ENCODE measurements at regions not wholly inside any gene's neighbourhood (a gene's known extent, or its start where the extent isn't known, plus 50 kb on each side); places are given as distances from the start of the nearest gene placed in this dataset.

GRCh38 chr16:9372934-9373890, 281.8 kb downstream of the HAPSTR1 start:
- no peak overlapping the region for H3K4me2 ChIP-seq (ENCODE audit: low read depth, low read length, poor library complexity, severe bottlenecking)
- no peak for TF ChIP-seq EZH2phosphoT487 (IDR thresholded peaks at IDR 0.05; ENCODE audit: borderline replicate concordance)
- TF ChIP-seq, protein P1, sequence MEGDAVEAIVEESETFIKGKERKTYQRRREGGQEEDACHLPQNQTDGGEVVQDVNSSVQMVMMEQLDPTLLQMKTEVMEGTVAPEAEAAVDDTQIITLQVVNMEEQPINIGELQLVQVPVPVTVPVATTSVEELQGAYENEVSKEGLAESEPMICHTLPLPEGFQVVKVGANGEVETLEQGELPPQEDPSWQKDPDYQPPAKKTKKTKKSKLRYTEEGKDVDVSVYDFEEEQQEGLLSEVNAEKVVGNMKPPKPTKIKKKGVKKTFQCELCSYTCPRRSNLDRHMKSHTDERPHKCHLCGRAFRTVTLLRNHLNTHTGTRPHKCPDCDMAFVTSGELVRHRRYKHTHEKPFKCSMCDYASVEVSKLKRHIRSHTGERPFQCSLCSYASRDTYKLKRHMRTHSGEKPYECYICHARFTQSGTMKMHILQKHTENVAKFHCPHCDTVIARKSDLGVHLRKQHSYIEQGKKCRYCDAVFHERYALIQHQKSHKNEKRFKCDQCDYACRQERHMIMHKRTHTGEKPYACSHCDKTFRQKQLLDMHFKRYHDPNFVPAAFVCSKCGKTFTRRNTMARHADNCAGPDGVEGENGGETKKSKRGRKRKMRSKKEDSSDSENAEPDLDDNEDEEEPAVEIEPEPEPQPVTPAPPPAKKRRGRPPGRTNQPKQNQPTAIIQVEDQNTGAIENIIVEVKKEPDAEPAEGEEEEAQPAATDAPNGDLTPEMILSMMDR (conservative IDR thresholded peaks at IDR 0.05; ENCODE audit: low read length) = no peak
- H3K4me3 ChIP-seq (ENCODE audit: low read length, poor library complexity, severe bottlenecking) = no peak overlapping the region
- H3K9me2 ChIP-seq (replicated peaks; ENCODE audit: low read depth, low read length) = no peaks in the 10 kb centered on the region
- no peaks in the 10 kb centered on the region for H3F3A ChIP-seq (ENCODE audit: low read depth)
- H3K9me3 ChIP-seq (ENCODE audit: insufficient read depth, low read depth, low read length) = no peaks in the 10 kb centered on the region
- no peaks in the 10 kb centered on the region for H3K4me1 ChIP-seq (ENCODE audit: insufficient read depth, low read length, poor library complexity, severe bottlenecking)
- no peaks in the 10 kb centered on the region for H3K36me3 ChIP-seq (ENCODE audit: insufficient read depth, low read length)
- no peak overlapping the region for H3K9ac ChIP-seq (ENCODE audit: low read depth, low read length, poor library complexity, severe bottlenecking)
- H3K79me2 ChIP-seq (ENCODE audit: insufficient read depth, low read length) = no peaks in the 10 kb centered on the region
- H4K20me1 ChIP-seq (ENCODE audit: insufficient read depth, low read length, poor library complexity, severe bottlenecking) = no peaks in the 10 kb centered on the region
- H3K27me3 ChIP-seq (ENCODE audit: insufficient read depth, low read length, poor library complexity, severe bottlenecking) = no peaks in the 10 kb centered on the region
- H2AFZ ChIP-seq (ENCODE audit: low read length) = no peak overlapping the region

GRCh38 chr16:9374061-9374460, 282.6 kb downstream of the HAPSTR1 start:
- Histone ChIP-seq H3F3A (ENCODE audit: low read depth) (no peaks in the 10 kb centered on the region), H3K36me3 (ENCODE audit: insufficient read depth, low read length) (no peaks in the 10 kb centered on the region), H3K4me1 (ENCODE audit: insufficient read depth, low read length, poor library complexity, severe bottlenecking) (no peaks in the 10 kb centered on the region), H2AFZ (ENCODE audit: low read length) (no peak overlapping the region), H3K9me3 (ENCODE audit: insufficient read depth, low read depth, low read length) (no peaks in the 10 kb centered on the region), H3K9ac (ENCODE audit: low read depth, low read length, poor library complexity, severe bottlenecking) (no peak overlapping the region), H3K79me2 (ENCODE audit: insufficient read depth, low read length) (no peaks in the 10 kb centered on the region), H3K27me3 (ENCODE audit: insufficient read depth, low read length, poor library complexity, severe bottlenecking) (no peaks in the 10 kb centered on the region), H3K9me2 (replicated peaks; ENCODE audit: low read depth, low read length) (no peaks in the 10 kb centered on the region), H3K4me3 (ENCODE audit: low read length, poor library complexity, severe bottlenecking) (no peak overlapping the region), H3K4me2 (ENCODE audit: low read depth, low read length, poor library complexity, severe bottlenecking) (no peak overlapping the region), H4K20me1 (ENCODE audit: insufficient read depth, low read length, poor library complexity, severe bottlenecking) (no peaks in the 10 kb centered on the region)
- TF ChIP-seq EZH2phosphoT487 (IDR thresholded peaks at IDR 0.05; ENCODE audit: borderline replicate concordance) = no peak
- TF ChIP-seq, protein P1 (conservative IDR thresholded peaks at IDR 0.05; ENCODE audit: low read length) = no peak

DNA sequence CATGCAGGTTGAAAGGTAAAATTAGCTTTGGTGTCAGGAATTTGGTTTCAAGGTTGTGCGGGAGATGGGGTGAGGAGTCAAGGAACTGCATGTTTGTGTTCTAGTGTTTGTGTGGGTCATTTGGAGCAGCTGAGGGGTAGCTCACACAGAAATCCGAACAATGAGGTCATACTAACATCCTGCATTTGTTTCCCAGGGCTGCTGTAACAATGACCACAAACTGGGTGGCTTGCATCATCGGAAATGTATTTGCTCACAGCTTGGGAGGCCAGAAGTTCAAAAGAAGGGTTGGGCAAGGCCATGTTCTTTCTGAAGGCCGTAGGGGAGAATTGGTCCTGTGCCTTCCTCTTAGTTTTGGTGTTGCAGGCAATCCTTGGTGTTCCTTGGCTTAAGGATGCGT, 287.4 kb downstream of the HAPSTR1 start:
- H3K4me3 ChIP-seq (ENCODE audit: low read length, poor library complexity, severe bottlenecking) = no peak overlapping the region
- no peaks in the 10 kb centered on the region for H3K27me3 ChIP-seq (ENCODE audit: insufficient read depth, low read length, poor library complexity, severe bottlenecking)
- H3K79me2 ChIP-seq (ENCODE audit: insufficient read depth, low read length) = no peaks in the 10 kb centered on the region
- no peaks in the 10 kb centered on the region for H3K9me2 ChIP-seq (replicated peaks; ENCODE audit: low read depth, low read length)
- no peak overlapping the region for H3K9ac ChIP-seq (ENCODE audit: low read depth, low read length, poor library complexity, severe bottlenecking)
- H3K36me3 ChIP-seq (ENCODE audit: insufficient read depth, low read length) = no peaks in the 10 kb centered on the region
- H3F3A ChIP-seq (ENCODE audit: low read depth) = no peaks in the 10 kb centered on the region
- TF ChIP-seq, protein P1 (conservative IDR thresholded peaks at IDR 0.05; ENCODE audit: low read length) = no peak
- TF ChIP-seq EZH2phosphoT487 (IDR thresholded peaks at IDR 0.05; ENCODE audit: borderline replicate concordance) = no peak
- H3K4me1 ChIP-seq (ENCODE audit: insufficient read depth, low read length, poor library complexity, severe bottlenecking) = no peaks in the 10 kb centered on the region
- no peak overlapping the region for H2AFZ ChIP-seq (ENCODE audit: low read length)
- no peaks in the 10 kb centered on the region for H3K9me3 ChIP-seq (ENCODE audit: insufficient read depth, low read depth, low read length)
- no peak overlapping the region for H3K4me2 ChIP-seq (ENCODE audit: low read depth, low read length, poor library complexity, severe bottlenecking)
- H4K20me1 ChIP-seq (ENCODE audit: insufficient read depth, low read length, poor library complexity, severe bottlenecking) = no peaks in the 10 kb centered on the region
